NB4 (cell line): ENCODE measurements at regions not wholly inside any gene's neighbourhood (a gene's known extent, or its start where the extent isn't known, plus 50 kb on each side); places are given as distances from the start of the nearest gene placed in this dataset.

Experiments used
- CTCF ChIP-seq: IDR thresholded peaks from one replicate; pipeline ENCODE4 v1.5.1; 2012; ENCODE audit warnings: low read depth, low read length
- MYC ChIP-seq: IDR thresholded peaks from 2 replicates; pipeline ENCODE4 v1.6.1; 2011; ENCODE audit warnings: low read depth, low read length
- POLR2A ChIP-seq: IDR thresholded peaks from 2 replicates; pipeline ENCODE4 v1.6.1; 2011; ENCODE audit warnings: mild to moderate bottlenecking; ENCODE audit not compliant: insufficient read length; ENCODE audit errors: extremely low read depth

GRCh38 chrX:50973199-50973598 lies 62.7 kb downstream of the BMP15 start:
- TF ChIP-seq CTCF (no peak), MYC (no peak), POLR2A (no peak)
